ENCODE measurements at regions not wholly inside any gene's neighbourhood (a gene's known extent, or its start where the extent isn't known, plus 50 kb on each side); places are given as distances from the start of the nearest gene placed in this dataset.
A peak's percentile ranks its signal among the peaks of the same experiment; 100 is the strongest.

DNA sequence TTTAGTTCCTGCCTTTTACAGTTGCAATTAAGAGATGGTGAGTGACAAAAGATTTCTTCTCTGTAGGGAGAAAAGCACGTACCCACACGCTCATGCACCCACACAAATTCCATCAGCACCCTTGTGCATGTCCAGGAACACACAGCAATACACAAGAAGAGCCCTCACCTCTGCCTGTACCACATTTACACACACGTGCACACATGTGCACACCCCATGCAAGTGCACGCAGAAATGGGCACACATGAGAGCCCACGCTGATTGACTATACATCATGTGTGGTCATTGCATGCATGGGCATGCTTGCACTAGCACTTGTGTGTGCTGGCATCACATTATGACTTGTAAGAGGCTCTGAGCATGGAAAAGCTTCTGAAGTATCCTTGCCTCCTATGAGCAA, 70.5 kb downstream of the SERPINA3 start:
- Histone ChIP-seq H3K27ac (replicated peaks) (no peak overlapping the region), H3K27me3 (ENCODE audit: low read depth) (peaks cover 87% of the 10 kb centered on the region), H3K36me3 (no peaks in the 10 kb centered on the region), H3K4me1 (no peaks in the 10 kb centered on the region), H3K4me3 (no peak overlapping the region), H3K9me3 (replicated peaks) (no peaks in the 10 kb centered on the region)
- TF ChIP-seq, protein P1, sequence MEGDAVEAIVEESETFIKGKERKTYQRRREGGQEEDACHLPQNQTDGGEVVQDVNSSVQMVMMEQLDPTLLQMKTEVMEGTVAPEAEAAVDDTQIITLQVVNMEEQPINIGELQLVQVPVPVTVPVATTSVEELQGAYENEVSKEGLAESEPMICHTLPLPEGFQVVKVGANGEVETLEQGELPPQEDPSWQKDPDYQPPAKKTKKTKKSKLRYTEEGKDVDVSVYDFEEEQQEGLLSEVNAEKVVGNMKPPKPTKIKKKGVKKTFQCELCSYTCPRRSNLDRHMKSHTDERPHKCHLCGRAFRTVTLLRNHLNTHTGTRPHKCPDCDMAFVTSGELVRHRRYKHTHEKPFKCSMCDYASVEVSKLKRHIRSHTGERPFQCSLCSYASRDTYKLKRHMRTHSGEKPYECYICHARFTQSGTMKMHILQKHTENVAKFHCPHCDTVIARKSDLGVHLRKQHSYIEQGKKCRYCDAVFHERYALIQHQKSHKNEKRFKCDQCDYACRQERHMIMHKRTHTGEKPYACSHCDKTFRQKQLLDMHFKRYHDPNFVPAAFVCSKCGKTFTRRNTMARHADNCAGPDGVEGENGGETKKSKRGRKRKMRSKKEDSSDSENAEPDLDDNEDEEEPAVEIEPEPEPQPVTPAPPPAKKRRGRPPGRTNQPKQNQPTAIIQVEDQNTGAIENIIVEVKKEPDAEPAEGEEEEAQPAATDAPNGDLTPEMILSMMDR (IDR thresholded peaks at IDR 0.05; ENCODE audit: borderline replicate concordance): no peak
- intact Hi-C loops (cut with micrococcal nuclease): no loop called here
- DNase-seq: no peak

DNA sequence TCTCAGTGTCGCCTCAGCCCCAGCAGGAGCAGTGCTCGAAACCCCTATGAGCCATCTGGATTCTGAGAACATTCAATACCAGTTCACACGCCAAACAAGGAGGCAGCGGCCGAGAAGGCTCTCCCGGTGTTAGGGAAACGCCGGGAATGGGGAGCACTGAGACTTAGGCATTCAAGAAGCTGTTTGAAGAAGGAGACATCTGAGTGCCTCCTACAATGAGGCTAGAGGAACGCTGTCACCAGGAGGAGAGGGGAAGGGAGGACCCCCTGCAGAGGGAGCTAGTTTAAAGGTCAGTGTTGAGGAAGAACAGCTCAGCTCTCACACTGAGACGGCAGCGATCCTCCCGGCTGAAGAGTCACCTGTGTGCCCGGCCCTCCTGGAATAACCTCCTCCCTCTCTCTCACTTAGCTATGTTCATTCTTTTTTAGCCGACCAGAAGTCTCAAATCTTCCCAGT, 69.9 kb downstream of the SERPINA3 start:
- intact Hi-C loops (cut with micrococcal nuclease): no loop called here
- Histone ChIP-seq H3K4me3 (no peak overlapping the region), H3K27ac (replicated peaks) (no peak overlapping the region), H3K27me3 (ENCODE audit: low read depth) (peaks cover 88% of the 10 kb centered on the region), H3K9me3 (replicated peaks) (no peaks in the 10 kb centered on the region), H3K36me3 (no peaks in the 10 kb centered on the region), H3K4me1 (no peaks in the 10 kb centered on the region)
- TF ChIP-seq, protein P1 (IDR thresholded peaks at IDR 0.05; ENCODE audit: borderline replicate concordance): no peak
- no peak for DNase-seq

DNA sequence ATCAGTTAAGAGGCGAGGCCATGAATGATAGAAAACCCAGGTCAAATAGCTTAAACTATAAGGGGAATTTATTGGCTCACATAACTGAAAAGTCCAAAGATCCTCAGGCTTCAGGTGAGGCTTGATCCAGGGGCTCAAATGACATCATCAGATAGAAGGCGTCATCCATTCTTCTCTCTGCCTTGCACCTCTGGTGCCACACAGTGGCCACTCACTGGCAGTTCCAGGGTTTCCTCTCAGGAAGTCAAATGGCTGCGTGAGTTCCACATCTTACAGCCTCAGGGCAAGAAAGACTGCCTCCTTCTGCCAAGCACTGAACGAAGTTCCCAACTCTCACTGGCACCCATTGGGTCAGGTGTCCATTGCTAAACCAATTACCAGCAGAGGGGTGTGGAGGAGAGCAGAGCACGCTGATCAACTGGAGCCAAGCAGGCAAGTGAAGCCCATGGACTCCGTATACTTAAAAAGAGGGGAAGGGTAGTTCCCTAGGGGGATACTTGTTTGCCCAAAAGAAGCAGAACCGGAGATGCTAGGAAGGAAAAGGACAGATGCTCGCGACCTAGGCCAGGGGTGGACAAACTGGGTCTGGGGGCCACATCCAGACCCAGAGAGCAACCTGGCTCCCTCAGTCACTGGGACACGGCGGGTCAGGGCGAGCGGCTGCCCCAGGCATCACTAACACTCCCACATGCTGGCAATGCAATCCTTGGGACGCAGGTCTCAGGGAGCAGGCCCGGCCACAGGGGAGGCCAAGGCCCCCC, 69.3 kb downstream of the SERPINA3 start:
- Histone ChIP-seq H3K36me3 (no peaks in the 10 kb centered on the region), H3K4me1 (no peaks in the 10 kb centered on the region), H3K9me3 (replicated peaks) (no peaks in the 10 kb centered on the region), H3K4me3 (no peak overlapping the region), H3K27me3 (ENCODE audit: low read depth) (peaks cover 89% of the 10 kb centered on the region), H3K27ac (replicated peaks) (no peak overlapping the region)
- TF ChIP-seq, protein P1 (IDR thresholded peaks at IDR 0.05; ENCODE audit: borderline replicate concordance): peak; percentile 32
- no peak for DNase-seq
- intact Hi-C loops (cut with micrococcal nuclease): no loop called here

DNA sequence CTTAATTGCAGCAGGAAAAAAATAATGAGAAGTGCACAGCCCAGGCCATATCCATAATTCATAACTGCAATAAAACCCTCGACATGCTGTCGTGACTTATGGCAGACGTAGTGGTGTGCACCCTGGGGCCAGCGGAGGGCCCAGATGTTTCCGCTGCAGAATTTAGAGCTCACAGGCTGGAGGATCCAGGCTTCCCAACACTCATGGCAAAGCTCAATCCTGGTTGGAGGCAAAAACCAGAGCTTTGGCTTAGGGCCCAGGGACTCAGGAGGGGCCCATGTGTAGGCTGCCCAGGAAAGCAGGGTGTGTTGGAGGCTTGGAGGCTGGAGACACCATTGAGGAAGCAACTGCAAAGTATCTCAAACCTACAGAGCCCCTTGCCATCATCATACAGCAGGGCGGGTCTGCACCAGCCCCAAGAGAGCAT, 68.7 kb downstream of the SERPINA3 start:
- Histone ChIP-seq H3K9me3 (replicated peaks) (no peaks in the 10 kb centered on the region), H3K27ac (replicated peaks) (no peak overlapping the region), H3K4me1 (no peaks in the 10 kb centered on the region), H3K4me3 (no peak overlapping the region), H3K36me3 (no peaks in the 10 kb centered on the region), H3K27me3 (ENCODE audit: low read depth) (peaks cover 89% of the 10 kb centered on the region)
- intact Hi-C loops (cut with micrococcal nuclease): no loop called here
- DNase-seq: no peak
- TF ChIP-seq, protein P1 (IDR thresholded peaks at IDR 0.05; ENCODE audit: borderline replicate concordance): no peak

DNA sequence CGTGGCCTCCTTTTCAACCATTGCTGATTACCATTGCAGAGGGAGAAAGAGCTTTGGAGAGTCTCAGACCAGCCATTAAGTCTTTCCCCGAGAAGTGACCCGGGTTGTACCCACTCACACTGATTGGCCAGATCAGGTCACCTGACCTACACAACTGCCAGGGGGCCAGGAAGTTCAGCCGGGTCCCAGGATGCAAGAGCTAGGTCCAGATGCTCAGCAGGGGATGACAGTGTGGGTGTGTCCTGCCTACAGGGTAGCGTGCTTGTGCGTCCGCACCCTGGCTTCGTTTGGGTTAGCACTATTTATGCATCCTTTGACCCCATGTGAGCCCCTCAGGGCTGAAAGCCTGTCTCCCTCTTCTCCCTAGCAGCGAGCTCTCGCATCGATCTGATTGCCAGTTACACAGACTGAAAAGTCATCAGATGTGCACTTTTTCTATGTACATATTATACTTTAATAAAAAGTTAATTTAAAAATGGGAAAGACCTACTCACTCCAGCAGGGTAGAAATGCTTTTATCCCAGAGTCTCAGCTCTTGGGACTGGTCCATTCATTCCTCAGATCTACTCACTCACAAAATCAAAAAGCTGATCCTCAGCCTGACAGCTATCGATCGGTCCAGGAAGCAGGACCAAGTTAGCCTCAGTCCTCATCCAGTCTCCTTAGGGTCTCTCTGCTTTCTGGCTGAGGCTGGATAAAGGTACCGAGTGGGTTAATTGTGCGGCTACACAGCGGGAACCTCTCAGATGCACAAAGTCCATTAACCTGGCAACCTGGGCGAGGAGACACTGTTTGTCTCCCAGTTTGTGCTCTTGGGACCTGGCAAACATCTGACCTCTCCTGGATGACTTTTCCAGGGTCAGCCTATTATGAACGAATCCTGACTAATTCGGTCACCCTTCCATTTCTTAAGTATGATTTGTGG, 68.0 kb downstream of the SERPINA3 start:
- Histone ChIP-seq H3K27me3 (ENCODE audit: low read depth) (peaks cover 89% of the 10 kb centered on the region), H3K36me3 (no peaks in the 10 kb centered on the region), H3K27ac (replicated peaks) (no peak overlapping the region), H3K9me3 (replicated peaks) (no peaks in the 10 kb centered on the region), H3K4me1 (no peaks in the 10 kb centered on the region), H3K4me3 (no peak overlapping the region)
- DNase-seq: no peak
- TF ChIP-seq, protein P1 (IDR thresholded peaks at IDR 0.05; ENCODE audit: borderline replicate concordance): no peak
- intact Hi-C loops (cut with micrococcal nuclease): no loop called here

Data from left ventricle myocardium inferior (tissue), 1 donor.